GM12878 (cell line): ENCODE measurements at regions not wholly inside any gene's neighbourhood (a gene's known extent, or its start where the extent isn't known, plus 50 kb on each side); places are given as distances from the start of the nearest gene placed in this dataset.

Experiments used
- JUND ChIP-seq: IDR thresholded peaks from 2 replicates; pipeline ENCODE4 v1.6.1; 2012; ENCODE audit warnings: low read depth, mild to moderate bottlenecking, low read length, improper control_type of control experiment, moderate library complexity
- MEF2A ChIP-seq: IDR thresholded peaks from 2 replicates; pipeline ENCODE4 v1.6.1; 2011; ENCODE audit warnings: low read depth, mild to moderate bottlenecking, low read length, moderate library complexity; ENCODE audit not compliant: insufficient read depth
- RFX5 ChIP-seq: IDR thresholded peaks from 2 replicates; pipeline ENCODE4 v1.6.1; 2011; ENCODE audit warnings: low read depth, low read length, improper control_type of control experiment

DNA sequence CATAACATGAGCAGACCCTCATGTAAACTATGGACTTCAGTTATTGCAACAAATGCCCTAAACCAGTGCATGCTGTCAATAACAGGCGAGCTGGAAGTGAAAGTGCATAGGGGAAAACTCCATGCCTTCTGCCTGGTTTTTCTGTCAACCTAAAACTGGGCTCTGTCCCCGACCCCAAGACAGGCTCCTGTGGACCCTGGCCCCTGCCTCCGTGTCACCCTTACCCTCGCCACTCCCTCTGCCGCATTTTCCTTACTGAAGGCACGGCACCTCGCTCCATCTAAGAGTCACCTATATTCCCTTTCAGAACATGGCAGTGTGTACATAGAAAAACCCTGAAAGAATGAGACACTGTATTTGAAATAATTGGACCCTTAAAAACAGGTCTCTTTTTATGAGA, 151.3 kb downstream of the SHANK2 start:
- TF ChIP-seq MEF2A (no peak), RFX5 (no peak), JUND (no peak)
